Activated CD4-positive, alpha-beta T cell treated with anti-CD3 and anti-CD28 coated beads, Interleukin-2, amount 50 U/mL, for 48 hours (primary cell): ENCODE measurements at regions not wholly inside any gene's neighbourhood (a gene's known extent, or its start where the extent isn't known, plus 50 kb on each side); places are given as distances from the start of the nearest gene placed in this dataset.

ENCODE experiments used
- DNase-seq, 2 experiments: peaks; one replicate each; pipeline ENCODE4 v3.0.0-alpha.2; 2020

DNA sequence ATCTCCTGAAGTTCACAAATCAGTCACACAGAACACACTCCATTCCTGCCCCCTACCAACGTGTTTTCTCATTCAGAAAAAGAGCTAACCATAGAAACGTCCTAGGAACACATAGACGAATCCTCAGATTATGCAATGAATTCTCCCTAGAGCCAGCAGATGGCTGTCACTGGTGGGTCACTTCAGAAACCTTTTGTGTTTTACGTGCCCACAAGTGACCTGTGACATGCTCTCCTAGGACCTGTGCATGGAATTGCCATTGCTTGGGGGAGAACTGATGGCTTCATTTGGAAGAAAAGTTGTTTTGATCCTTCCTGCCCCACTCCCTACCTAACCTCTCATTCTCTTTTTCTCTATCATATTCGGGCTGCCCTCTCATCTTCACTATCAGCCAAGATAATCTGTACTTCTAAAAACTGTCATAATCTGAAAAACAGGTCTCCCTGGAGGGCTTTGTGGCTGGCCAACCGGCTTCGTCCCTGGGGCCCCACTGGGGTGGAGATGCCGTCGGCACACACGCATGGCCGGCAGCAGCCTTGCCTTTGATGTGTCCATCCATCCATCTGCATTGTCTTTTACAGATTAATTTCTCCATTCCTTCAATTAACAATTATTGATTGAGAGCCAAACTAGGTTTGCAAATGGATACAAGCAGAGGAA, 144.1 kb upstream of the SERP2 start:
- DNase-seq, result no peak

DNA sequence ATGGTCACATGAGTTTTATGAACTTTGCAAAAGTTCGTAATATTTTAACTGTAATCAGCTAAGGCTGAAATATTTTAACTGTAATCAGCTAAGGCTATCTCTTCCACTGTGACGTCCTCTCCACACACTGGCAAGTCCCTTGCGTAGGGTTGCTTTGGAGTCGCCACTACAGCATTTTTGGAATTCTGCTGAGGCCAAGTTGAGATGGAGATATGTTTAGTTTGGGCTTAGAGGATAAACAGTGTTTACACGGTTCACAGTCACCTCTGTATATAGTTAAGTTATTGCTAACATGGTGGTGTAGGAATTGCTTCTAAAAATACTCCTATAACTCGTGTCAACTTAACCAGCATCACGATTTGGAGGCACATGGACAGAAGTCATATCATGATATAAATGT, 143.6 kb upstream of the SERP2 start:
- DNase-seq, result no peak

DNA sequence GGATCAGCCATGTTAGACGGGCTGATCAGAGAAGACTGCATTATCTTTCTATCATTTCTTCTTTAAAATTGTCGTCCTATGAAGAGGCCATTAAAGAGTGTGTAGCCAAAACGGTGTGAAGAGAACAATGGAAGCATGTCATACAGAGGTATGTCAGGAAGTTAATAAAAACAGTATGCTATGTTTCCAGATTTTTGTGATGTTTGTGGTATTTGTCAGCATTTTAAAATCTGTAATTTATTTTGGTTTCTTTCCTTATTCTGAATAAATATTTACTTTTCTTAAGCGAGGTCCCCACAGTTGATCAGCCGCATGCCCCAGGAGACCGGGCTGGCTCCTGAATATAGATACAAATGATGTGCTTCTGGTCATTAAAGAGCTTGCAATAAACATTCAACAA, 142.9 kb upstream of the SERP2 start:
- DNase-seq, result no peak

DNA sequence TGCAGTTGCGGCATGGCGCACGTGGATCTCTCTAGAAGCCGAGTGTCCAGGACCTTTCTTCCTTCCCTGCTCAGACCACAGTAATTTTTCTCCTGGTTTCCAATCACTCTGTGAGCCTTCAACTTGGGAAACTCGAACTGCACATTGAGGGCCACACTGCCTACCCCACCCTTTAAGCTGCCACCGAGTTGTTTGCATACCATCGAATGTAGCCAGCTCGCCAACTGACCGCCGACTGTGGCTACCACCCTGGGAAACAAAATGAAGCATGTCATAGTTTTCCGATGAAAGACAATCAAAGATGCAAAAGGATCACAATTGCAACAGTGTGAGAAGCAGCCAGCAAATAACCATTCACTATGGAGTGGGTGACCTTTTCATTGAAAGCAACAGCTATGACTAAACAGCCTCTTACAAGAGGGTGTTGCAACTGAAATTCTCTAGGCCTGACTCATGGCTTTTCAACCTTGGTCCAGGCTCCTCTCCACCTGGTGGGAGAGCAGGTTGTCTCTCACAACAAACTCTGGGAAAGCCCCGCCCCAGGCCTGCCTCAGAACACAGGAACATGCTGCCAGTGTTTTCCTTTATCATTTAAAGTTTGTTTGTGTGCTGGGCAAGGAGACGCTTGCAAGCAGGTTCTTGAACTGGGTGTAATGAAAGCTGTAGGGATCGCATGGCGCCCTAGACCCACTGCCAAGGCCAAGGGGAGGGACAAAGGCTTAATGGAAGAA, 141.7 kb upstream of the SERP2 start:
- no peak for DNase-seq

DNA sequence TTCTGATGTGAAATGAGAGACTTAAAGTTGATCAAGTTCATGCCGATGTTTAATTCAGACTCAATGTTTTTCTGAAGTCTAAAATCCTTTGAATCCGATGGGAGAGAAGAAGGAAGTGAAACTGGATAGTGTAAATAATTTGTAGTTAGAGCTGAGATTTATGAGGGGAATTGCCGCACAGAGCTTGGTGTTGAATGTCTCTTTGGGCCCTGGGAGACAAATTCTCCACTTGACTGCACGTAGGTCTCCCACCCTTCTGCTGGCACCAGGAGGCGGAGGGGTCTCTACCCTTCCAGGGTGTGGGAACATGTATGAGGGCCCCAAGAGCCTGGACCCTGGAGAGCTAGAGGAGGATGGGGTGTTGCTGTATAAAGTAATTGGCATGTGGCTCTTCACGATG, 140.8 kb upstream of the SERP2 start:
- no peak for DNase-seq

DNA sequence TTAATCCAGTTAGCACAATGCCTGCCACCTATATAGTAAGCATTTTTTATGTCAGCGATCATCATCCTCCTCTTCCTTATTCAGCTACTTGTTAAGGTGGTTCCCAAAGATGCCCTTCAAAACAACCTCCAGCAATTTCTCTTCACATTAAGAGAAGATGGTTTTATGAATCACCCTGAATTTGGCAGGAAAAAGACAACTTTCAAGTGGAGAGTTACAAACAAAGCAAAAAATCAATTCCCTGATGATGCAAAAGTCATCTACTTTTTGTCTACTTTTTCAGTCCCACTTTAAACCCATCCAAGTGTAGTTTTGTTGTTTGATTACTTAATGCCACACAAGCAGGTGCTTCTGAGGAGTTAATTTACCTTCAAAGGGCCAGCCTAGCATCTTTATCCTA, 139.1 kb upstream of the SERP2 start:
- DNase-seq, result no peak

DNA sequence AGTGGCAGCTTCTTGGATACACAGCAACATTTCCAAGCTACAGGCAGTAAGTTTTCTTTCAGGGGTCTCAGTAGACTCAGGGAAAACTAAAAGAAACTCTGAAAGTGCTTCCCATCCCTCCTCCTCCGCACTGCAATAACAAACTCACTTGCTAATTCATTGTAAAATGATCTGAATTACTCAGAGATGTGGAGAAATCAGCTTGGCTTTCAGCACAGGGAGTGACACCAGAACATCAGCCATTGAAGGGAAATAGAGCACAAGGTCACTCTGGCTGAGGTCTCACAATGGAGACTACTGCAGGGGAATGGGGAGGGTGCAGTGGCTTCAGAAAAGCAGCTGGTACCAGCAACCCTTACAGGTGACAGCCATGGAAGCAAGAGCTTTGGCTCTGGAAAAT, 137.3 kb upstream of the SERP2 start:
- DNase-seq, result no peak

DNA sequence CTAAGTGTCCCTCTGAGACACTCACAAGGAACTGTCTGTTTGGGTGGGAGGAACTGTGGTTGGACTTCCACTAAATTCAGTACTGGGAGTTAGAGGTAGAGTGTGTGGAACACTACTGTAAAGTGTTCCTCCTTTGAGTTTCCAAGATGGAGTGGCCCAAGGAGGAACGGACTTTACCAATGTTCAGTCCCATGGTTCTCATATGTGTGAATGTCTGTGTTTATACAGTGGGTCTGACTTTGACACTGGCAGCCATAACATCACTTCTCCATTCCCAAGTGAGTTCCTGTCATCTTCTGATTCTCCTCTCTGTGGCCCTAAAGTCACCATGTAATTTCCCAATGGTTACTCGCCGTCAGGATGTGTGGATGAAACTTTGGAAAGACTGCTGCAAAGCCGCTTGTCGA, 136.8 kb upstream of the SERP2 start:
- no peak for DNase-seq

DNA sequence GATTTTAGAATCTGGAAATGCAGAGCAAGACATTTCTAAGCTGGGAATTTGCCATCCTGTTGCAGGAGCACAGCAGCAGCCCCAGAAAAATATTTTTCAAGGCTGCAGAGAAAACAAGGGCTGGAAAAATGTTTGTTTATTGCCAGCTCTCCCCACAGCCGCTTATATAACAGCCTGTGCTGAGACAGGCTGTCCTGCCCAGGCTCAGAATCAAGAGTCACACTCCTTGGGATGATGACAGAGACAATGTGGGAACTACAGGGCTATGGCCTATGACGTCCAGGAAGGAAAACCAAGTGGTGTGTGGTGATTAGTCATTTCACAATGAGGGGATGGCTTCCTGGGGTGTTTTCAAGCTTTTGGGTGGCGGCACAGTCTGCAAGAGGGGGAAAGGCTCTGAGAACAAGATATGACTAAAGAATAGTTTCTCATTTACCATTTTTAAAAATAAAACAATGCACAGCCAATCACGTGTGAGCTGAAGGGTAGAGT, 136.3 kb upstream of the SERP2 start:
- peak in 1 of 2 experiments; percentile 18 for DNase-seq

DNA sequence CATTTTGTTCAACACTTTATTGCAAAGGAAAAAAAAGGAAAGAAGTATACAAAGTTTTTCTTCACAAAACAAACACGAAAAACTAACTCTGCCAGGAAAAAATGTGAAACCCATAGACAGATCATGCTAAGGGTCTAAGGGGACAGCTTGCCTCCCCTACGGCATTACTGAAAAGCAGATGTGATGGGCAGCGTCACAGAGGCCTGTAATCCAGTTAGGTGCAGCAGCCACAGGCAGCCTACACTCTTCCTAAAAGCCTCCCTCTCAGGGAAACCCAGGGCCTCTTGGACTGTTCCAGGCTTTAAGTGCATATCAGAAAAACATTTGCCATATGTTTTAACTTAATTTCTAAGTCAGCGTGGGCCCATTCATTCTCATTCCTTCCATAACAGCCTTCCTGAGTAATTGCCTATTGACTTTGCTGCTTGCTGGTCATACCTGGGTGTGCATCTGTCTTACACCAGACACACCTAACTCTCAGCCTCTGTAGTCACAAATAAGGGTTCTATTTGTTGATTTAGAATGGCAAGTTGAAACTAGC, 135.7 kb upstream of the SERP2 start:
- DNase-seq, result no peak

DNA sequence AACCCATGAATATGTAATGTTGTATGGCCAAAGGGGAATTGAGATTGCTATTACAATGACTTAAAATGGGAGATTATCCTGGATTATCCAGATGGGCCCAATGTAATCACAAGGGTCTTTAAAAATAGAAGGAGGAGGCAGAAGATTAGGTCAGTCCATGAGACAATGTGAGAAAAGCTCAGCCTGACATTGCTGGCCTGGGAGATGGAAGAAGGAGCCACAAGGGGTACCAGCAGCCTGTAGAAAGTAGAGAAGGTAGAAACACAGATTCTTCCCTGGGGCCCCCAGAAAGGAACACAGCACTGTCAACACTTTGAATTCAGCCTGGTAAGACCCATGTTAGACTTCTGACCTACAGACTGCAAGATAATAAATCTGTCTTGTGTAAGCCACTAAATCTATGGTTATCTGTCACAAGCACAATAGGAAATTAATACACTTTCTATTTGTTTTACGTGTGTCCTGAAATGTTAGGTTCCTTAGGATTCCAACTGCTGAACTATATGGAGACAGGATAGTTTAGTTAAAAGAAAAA, 132.9 kb upstream of the SERP2 start:
- DNase-seq, result no peak

DNA sequence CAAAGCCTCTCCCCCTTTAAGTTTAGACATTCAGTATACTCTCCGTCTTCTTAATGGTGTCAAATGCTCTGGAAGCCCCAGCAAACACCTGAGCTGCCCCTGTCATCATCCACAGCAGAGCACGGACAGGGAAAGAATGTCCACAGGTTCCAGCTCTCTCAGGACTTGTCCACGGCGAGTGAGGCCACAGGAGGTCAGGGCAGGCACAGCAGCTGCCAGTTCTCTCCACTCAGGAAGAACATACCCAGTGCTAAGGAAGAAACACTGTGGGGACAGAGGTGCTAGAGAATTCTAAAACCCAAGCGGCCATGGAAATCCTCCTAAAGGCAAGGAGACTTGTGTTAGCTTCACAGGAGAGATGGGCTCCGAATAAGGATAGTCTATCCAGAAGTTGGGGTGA, 132.0 kb upstream of the SERP2 start:
- no peak for DNase-seq

DNA sequence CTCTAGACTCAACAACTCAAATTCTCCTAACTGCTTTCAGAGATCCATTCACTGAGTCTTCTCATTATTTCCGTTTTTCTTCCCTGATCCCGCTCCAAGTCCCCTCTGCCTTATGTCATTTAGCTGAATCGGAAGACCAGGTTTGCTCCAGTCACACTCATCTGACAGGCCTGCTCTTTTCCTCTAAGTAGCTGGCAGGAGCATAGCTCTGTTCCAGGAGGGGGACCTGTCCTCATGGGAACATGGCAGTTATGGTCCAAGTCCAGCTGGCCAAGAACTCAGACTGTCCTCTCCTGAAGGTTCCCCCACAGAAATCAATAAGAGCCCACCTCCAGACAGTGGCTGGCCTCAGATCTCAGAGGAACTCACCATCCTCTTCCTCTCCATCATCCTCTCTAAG, 130.9 kb upstream of the SERP2 start:
- no peak for DNase-seq

DNA sequence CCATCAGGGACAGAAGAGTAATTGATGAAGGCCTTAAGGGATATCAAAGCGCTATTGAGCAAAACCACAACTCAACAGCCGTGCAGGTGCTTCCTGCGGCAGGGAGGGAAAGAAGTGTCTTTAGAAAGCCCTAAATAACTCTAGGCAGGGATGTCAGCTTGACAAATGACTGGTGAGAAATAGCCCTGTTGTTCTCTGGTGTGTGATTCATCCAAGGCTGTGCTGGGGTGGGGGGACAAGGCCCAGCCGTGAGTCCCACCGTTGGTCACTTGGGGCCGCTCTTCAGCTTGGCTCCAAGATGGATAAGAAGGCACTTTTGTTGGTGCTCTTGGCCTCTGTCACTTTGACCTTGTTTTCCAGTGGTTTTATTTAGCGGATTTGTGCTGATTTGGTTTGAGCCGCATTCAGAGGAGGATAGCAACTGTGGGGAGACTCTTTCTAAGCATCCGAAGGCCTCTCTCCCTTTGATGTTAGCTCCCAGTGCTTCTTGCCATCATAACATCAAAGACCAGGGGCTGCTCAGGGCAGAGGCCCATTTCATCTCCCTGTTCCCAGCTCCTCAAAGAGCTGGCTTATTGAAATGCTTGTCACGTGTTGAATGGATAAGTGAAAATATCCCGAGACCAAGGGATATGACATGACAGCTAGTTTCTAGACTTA, 130.3 kb upstream of the SERP2 start:
- DNase-seq, result peak in 1 of 2 experiments; percentile 24

DNA sequence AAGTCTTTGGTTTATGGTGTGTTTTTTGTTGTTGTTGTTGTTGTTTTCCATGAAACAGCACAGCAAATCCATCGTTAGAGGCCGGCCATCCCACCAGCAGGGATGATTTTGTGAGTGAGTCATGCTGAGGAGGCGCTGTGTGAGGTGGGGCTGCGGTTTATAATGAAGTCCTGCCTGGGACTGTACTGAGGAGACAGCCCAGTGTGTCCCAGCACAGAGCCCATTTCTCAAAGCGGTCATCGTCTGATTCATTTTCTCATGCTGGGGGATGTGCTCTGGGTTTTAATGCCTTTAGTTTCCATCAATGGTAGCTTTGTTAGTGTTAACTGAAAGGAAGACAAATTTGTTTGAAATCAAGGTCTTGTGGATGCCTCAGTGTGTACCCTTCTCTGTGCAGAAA, 129.3 kb upstream of the SERP2 start:
- no peak for DNase-seq

DNA sequence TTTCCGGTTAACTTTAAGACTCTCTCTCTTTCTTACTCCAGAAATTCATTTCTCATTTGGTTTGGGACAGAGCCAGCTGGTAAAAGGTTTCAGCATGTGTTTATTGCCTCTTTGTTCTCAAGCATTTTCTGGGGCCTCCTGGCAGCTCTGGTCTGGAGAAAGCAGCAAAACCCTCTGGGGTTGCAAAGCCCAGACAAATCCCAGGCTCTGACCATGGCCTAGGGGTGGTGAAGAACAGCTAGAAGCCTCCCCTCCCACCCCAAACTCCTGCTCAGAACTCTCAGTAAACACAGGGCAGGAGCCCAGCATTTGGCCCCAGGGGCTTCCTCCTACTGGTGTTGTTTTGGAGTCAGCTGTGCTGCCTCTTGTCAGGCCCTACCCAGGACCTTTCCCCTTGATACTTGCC, 124.2 kb upstream of the SERP2 start:
- no peak for DNase-seq

DNA sequence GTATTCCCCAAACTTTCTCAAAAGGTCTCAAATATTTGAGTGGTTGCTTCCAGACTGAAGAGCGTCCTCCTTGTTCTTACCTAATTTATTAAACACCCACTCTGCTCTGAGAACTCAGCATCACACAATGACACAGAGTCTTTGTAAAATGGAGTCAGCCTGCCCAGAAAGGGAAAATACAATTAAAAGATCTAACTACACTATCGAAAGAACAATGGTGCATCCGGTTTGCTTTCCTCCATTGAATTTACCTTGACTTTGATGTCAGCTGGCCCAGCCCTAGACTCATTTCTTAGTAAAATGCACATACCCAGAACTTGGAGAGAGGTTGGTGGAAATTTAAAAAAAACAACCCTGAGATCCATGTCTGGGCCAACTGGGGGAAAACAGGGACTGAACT, 120.7 kb upstream of the SERP2 start:
- DNase-seq, result no peak

DNA sequence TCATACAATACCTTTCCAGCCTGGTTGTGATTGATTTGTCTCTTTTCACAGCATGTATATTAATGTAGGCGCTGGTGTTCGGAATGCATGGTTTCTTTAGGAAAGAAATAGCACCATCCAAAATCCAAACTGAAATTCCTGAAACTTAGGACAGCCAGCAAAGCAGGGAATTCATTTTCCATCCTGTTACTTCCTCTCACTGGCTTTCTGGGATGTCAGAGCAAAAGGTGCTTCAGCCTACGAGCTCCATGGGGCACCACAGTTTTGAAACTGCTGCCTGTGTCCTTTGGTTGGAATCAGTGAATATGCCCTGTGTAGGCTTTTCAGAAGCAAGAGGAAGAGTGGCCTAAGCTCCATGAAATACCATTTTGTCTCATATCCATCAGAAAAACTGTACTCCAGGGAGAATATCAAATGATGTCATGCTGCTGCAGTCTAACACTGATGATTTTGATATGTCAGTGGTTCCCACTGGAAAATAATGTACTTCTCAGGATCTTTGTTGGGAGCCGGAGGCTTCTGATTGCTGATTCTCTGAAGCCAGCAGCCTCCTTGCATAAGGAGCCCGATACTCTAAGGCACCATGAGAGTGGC, 117.8 kb upstream of the SERP2 start:
- no peak for DNase-seq

DNA sequence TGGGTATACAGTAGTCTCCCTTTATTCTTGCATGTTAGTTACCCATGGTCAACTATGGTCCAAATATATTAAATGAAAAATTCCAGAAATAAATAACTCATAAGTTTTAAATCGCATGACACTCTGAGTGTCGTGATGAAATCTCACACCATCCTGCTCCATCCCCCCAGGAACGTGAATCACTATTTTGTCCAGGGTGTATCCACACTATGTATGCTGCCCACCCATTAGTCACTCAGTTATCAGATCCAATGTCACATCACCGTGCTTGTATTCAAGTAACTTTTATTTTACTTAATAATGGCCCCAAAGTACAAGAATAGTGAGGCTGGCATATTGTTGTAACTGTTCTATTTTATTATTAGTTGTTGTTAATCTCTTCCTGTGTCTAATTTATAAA, 115.8 kb upstream of the SERP2 start:
- DNase-seq, result no peak

DNA sequence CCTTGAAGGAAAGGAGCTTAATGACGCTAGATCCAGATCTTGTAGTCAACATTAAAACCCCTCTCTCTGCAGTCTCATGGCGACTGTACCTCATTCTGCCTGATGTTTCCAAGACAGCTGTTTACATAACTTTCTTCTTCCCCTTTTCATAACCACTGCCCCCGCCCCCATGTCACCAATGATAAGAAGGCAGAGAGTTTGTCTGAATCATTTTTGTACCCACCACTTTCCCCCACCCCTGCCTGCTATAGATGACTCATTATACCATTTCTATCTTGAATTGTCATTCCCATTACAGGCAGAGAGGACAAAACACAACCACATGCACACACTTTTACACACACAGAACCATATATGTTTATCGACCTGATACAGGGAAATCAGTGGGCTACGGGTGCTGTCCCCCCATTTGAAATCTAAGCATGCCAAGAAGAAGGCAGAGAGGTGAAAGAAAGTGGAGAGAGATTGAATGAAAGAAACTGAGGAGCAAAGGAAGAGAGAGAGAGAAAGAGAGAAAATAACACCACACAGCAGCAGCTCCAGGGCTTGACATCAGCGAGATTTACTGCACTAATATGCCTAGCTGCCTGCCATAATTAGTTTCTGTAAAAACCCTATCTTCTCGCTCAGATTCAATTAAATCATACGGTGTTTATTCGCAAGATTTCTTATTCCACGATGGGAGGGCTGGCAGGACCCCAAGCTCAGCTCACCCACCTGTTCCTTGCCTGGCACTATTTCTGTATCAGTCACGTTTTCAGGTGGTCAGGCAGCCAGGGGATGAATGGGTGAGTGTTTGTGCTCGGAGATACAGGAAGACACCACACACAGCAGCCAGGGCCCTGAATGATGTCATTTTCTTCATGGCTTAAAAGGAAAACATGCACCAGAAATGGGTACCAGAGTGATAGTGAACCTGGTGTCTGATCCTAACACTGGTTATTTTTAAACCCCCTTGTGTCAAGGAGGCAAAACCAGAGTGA, 114.3 kb upstream of the SERP2 start:
- DNase-seq, result peak; percentile 74 to 83

DNA sequence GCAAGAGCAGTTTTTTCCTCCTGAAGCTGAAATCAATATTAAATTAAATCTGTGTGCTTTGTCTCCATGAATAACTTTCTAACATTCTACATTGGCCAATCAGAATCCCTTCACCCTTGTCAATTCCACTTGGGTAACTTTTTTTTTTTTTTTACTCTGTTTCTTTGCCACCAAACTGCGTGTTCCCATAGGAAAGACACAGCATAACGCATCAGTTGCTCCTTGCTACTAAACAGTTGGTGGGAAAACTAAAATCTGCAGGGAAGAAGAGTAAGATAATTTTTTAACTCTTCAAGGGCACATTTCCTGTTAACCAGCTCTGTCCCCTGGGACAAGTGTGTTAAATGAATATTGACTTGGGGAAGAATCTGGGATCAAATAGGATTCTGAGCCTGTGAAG, 113.3 kb upstream of the SERP2 start:
- no peak for DNase-seq
